ENCODE measurements at regions not wholly inside any gene's neighbourhood (a gene's known extent, or its start where the extent isn't known, plus 50 kb on each side); places are given as distances from the start of the nearest gene placed in this dataset.

- DNase-seq (ENCODE audit: low spot score in 2 of 2), result no peak
- no peak for ATAC-seq
- Mint-ChIP-seq H3K27ac (no peak overlapping the region), H3K36me3 (no peaks in the 10 kb centered on the region), H3K9me3 (peaks cover 8 to 9% of the 10 kb centered on the region in 2 donors)
These were observed 101.4 kb upstream of the ACTRT2 start for GRCh38 chr1:2919841-2920240.

- Mint-ChIP-seq H3K36me3 (no peaks in the 10 kb centered on the region), H3K27ac (no peak overlapping the region), H3K9me3 (peaks cover 6 to 7% of the 10 kb centered on the region in 2 donors)
- no peak for DNase-seq (ENCODE audit: low spot score in 2 of 2)
- ATAC-seq, result no peak
These were observed 100.7 kb upstream of the ACTRT2 start for GRCh38 chr1:2920421-2921015.

GRCh38 chr1:2921970-2922686 is 99.1 kb upstream of the ACTRT2 start:
- H3K36me3 Mint-ChIP-seq, result no peaks in the 10 kb centered on the region

GRCh38 chr1:2923351-2923750 is 97.9 kb upstream of the ACTRT2 start:
- no peak for ATAC-seq
- Mint-ChIP-seq H3K9me3 (no peaks in the 10 kb centered on the region), H3K36me3 (no peaks in the 10 kb centered on the region), H3K27ac (no peak overlapping the region)
- DNase-seq (ENCODE audit: low spot score in 2 of 2), result no peak

More at GRCh38 chr1:2921970-2922686, 99.1 kb upstream of the ACTRT2 start:
- DNase-seq (ENCODE audit: low spot score in 2 of 2) (peak in 1 of 2 donors; percentile 56), ATAC-seq (peak; percentile 64 to 67)
- no peak overlapping the region for H3K27ac Mint-ChIP-seq
- no peaks in the 10 kb centered on the region for H3K9me3 Mint-ChIP-seq

- Mint-ChIP-seq H3K36me3 (no peaks in the 10 kb centered on the region), H3K27ac (no peak overlapping the region), H3K9me3 (no peaks in the 10 kb centered on the region)
- DNase-seq (ENCODE audit: low spot score in 2 of 2) (no peak), ATAC-seq (no peak)
These were observed 96.0 kb upstream of the ACTRT2 start for GRCh38 chr1:2925291-2925690.

- no peaks in the 10 kb centered on the region for H3K9me3 Mint-ChIP-seq
- H3K27ac Mint-ChIP-seq, result no peak overlapping the region
- no peak for ATAC-seq
- no peaks in the 10 kb centered on the region for H3K36me3 Mint-ChIP-seq
- no peak for DNase-seq (ENCODE audit: low spot score in 2 of 2)
These were observed 95.3 kb upstream of the ACTRT2 start for GRCh38 chr1:2925918-2926317.

GRCh38 chr1:2926447-2927055 is 94.7 kb upstream of the ACTRT2 start:
- no peaks in the 10 kb centered on the region for H3K36me3 Mint-ChIP-seq
- no peak overlapping the region for H3K27ac Mint-ChIP-seq
- ATAC-seq, result peak in 1 of 2 donors; percentile 18

GRCh38 chr1:2927393-2928360 is 93.6 kb upstream of the ACTRT2 start:
- H3K27ac Mint-ChIP-seq, result no peak overlapping the region
- H3K9me3 Mint-ChIP-seq, result no peaks in the 10 kb centered on the region
- DNase-seq (ENCODE audit: low spot score in 2 of 2) (no peak), ATAC-seq (no peak)
- H3K36me3 Mint-ChIP-seq, result no peaks in the 10 kb centered on the region

More at GRCh38 chr1:2926447-2927055, 94.7 kb upstream of the ACTRT2 start:
- no peak for DNase-seq (ENCODE audit: low spot score in 2 of 2)
- H3K9me3 Mint-ChIP-seq, result no peaks in the 10 kb centered on the region

- no peak for DNase-seq (ENCODE audit: low spot score in 2 of 2)
- H3K27ac Mint-ChIP-seq, result no peak overlapping the region
These were observed 92.6 kb upstream of the ACTRT2 start for GRCh38 chr1:2928366-2929325.

GRCh38 chr1:2929335-2929734 is 91.9 kb upstream of the ACTRT2 start:
- ATAC-seq, result no peak
- Mint-ChIP-seq H3K9me3 (no peaks in the 10 kb centered on the region), H3K27ac (no peak overlapping the region), H3K36me3 (no peaks in the 10 kb centered on the region)
- DNase-seq (ENCODE audit: low spot score in 2 of 2), result no peak

More at GRCh38 chr1:2928366-2929325, 92.6 kb upstream of the ACTRT2 start:
- no peaks in the 10 kb centered on the region for H3K9me3 Mint-ChIP-seq
- no peaks in the 10 kb centered on the region for H3K36me3 Mint-ChIP-seq
- ATAC-seq, result no peak

GRCh38 chr1:2930016-2930815 is 91.1 kb upstream of the ACTRT2 start:
- H3K9me3 Mint-ChIP-seq, result no peaks in the 10 kb centered on the region
- no peak for ATAC-seq
- H3K27ac Mint-ChIP-seq, result no peak overlapping the region
- no peak for DNase-seq (ENCODE audit: low spot score in 2 of 2)
- H3K36me3 Mint-ChIP-seq, result no peaks in the 10 kb centered on the region

GRCh38 chr1:2930913-2931723 is 90.1 kb upstream of the ACTRT2 start:
- no peaks in the 10 kb centered on the region for H3K9me3 Mint-ChIP-seq

GRCh38 chr1:2931724-2932401 is 89.4 kb upstream of the ACTRT2 start:
- Mint-ChIP-seq H3K36me3 (no peaks in the 10 kb centered on the region), H3K9me3 (no peaks in the 10 kb centered on the region)
- ATAC-seq, result no peak

More at GRCh38 chr1:2930913-2931723, 90.1 kb upstream of the ACTRT2 start:
- peak overlapping the region in 1 of 2 donors; percentile 36 for H3K27ac Mint-ChIP-seq
- DNase-seq (ENCODE audit: low spot score in 2 of 2) (no peak), ATAC-seq (no peak)
- no peaks in the 10 kb centered on the region for H3K36me3 Mint-ChIP-seq

More at GRCh38 chr1:2931724-2932401, 89.4 kb upstream of the ACTRT2 start:
- DNase-seq (ENCODE audit: low spot score in 2 of 2), result no peak
- H3K27ac Mint-ChIP-seq, result no peak overlapping the region
